Daoy (cell line): ENCODE measurements at regions not wholly inside any gene's neighbourhood (a gene's known extent, or its start where the extent isn't known, plus 50 kb on each side); places are given as distances from the start of the nearest gene placed in this dataset.

Experiments
- DNase-seq: peaks from one replicate; pipeline ENCODE4 v3.0.0-alpha.2; 2015; ENCODE audit warnings: low read depth

GRCh38 chr10:63708421-63708820 lies 187.2 kb downstream of the REEP3 start:
- DNase-seq: no peak

GRCh38 chr10:63710703-63711102 lies 189.5 kb downstream of the REEP3 start:
- DNase-seq: no peak

GRCh38 chr10:63711361-63711760 lies 190.2 kb downstream of the REEP3 start:
- DNase-seq: peak; percentile 22

GRCh38 chr10:63711867-63712716 lies 190.9 kb downstream of the REEP3 start:
- DNase-seq: peak; percentile 98

DNA sequence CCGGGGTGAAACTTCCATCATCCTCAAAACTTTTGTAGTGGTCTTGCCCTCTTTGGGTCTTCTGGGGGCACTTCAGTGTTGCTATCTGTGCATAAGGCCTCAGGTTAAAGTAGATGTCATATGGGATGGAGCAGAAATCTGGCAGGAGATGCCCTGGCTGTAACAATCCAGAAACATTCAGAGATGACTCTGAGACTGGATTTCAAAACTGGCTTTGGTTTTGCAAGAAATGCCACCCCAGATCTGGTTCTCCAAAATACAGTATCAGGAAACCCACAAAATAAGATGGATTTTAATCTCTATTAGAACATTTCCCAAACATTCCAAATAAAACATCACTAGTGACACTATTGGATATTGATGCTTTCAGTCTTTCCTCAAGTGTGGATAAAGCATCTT lies 191.5 kb downstream of the REEP3 start:
- DNase-seq: no peak

GRCh38 chr10:63713191-63714144 lies 192.3 kb downstream of the REEP3 start:
- peak; percentile 72 for DNase-seq

GRCh38 chr10:63716016-63716580 lies 194.9 kb downstream of the REEP3 start:
- DNase-seq: no peak

DNA sequence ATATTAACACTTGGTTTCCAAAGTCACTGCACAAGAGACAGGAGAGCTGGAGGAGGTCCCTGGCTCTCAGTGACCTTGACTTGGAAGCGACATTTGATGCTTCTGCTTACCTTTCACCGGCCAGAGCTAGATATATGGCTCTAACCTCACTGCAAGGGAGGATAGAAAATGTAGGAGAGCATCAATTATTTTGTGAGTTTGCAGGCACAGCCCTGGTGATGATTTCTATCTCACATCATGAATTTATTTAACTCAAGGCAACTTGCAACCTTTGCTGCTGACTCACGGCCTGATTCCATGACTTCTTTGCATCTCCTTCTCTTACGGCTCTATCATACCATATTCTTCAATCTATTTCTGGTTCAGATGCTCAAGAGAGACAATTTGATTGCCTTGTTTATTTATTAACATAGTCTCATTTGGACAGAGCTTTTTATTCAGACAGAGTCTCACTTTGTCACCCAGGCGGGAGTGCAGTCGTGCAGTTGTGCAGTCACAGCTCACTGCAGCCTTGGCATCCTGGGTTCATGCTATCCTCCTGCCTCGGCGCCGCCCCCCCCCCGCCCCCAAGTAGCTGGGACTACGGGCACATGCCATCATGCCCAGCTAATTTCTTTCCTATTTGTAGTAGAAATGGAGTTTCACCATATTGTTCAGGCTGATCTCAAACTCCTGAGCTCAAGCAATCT lies 196.0 kb downstream of the REEP3 start:
- DNase-seq: no peak

DNA sequence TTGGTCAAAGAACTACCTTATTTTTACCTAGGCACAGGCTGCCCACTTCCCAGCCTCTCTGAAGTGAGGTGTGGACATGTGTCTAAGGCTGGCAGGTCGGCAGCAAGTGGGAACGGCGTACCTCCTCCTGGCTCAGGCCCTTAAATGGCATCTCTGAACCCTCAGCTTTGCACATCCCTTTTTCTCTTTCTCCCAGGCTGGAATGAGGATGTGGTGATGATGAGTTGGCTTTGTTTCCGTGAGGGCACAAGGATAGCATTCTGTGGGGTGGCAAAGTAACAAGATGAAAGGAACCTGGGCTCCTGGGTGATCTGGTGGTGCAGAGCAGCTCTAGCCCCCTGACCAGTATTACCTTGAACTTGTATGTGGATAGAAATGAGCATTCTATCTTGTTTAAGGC lies 196.8 kb downstream of the REEP3 start:
- peak; percentile 52 for DNase-seq

DNA sequence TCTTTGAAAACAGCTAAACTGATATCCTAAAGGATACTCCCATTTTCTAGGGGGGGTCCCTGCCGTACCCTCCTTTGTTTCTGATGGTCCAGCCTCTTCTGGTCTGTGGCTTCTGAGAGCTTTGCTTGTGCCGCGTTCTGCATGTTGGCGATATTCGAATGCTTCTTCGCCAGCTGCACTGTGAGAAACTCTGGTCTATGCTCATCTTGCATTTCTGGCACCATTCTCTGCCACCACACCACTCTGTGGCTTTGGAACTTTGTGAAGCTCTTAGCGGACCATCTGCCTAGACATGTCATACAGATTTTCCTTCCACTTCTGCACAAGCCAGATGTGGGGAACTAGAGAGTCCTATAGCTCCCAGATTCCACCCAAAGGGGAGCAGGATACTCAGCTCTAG lies 197.2 kb downstream of the REEP3 start:
- DNase-seq: no peak

GRCh38 chr10:63719226-63719856 lies 198.1 kb downstream of the REEP3 start:
- DNase-seq: no peak

GRCh38 chr10:63720072-63720537 lies 198.9 kb downstream of the REEP3 start:
- peak; percentile 28 for DNase-seq

GRCh38 chr10:63720676-63721075 lies 199.5 kb downstream of the REEP3 start:
- DNase-seq: no peak

- no peak for DNase-seq
Measured at GRCh38 chr10:63722537-63722936, 201.3 kb downstream of the REEP3 start.

GRCh38 chr10:63723320-63723719 lies 202.1 kb downstream of the REEP3 start:
- DNase-seq: no peak

- DNase-seq: no peak
Measured at GRCh38 chr10:63723741-63724140, 202.5 kb downstream of the REEP3 start.

- DNase-seq: no peak
Measured at GRCh38 chr10:63724922-63725321, 203.7 kb downstream of the REEP3 start.

DNA sequence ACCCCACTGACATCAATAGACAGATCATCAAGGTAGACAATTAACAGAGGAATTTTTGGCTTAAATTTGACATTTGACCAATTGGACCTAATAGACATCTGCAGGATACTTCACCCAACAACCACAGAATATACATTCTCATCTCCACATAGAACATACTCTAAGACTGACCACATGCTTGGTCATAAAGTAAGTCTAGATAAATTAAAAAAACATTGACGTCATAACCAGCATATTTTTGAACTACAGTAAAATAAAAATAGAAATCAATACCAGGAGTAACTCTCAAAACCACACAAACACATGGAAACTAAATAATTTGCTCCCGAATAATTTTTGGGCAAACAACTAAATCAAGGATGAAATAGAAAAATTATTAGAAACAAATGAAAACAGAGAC lies 205.7 kb downstream of the REEP3 start:
- no peak for DNase-seq

DNA sequence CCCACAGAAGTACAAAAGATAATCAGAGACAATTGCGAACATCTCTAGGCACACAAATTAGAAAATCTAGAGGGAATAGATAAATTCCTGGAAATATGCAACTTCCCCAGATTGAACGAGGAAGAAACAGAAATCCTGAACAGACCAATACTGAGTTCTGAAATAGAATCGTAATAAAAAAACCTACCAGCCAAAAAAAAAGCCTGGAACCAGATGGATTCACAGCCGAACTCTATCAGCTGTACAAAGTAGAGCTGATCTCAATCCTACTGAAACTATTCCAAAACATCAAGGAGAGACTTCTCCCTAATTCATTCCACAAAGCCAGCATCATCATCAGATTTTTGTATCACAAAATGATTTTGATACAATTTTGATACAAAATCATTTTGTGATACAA lies 206.4 kb downstream of the REEP3 start:
- DNase-seq: no peak

DNA sequence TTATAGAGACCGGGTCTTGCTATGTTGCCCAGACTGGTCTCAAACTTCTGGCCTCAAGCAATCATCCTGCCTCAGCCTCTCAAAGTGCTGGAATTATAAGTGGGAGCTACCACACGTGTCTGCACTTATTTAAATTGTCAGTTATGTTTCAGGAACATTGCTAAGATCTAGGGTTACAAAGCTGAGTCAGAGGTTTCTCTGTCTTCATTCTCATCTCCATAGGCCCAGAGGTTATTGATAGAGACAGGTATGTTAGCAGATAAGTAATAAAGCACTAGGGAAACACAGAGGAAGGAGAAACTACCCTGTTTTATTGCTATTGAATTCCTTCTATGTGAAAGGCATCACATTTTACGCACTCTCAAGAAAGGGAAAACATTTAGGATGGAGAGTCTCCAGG lies 214.1 kb downstream of the REEP3 start:
- DNase-seq: no peak

GRCh38 chr10:63738410-63738809 lies 217.2 kb downstream of the REEP3 start:
- DNase-seq: peak; percentile 32
